HG03442 (cell line): ENCODE measurements at regions not wholly inside any gene's neighbourhood (a gene's known extent, or its start where the extent isn't known, plus 50 kb on each side); places are given as distances from the start of the nearest gene placed in this dataset.

ENCODE experiments used
- ATAC-seq: cut with Tn5 transposase; IDR thresholded peaks from one replicate; pipeline ENCODE4 v1.9.1; 2021; ENCODE audit warnings: mild to moderate bottlenecking, moderate library complexity; ENCODE audit not compliant: unreplicated experiment

DNA sequence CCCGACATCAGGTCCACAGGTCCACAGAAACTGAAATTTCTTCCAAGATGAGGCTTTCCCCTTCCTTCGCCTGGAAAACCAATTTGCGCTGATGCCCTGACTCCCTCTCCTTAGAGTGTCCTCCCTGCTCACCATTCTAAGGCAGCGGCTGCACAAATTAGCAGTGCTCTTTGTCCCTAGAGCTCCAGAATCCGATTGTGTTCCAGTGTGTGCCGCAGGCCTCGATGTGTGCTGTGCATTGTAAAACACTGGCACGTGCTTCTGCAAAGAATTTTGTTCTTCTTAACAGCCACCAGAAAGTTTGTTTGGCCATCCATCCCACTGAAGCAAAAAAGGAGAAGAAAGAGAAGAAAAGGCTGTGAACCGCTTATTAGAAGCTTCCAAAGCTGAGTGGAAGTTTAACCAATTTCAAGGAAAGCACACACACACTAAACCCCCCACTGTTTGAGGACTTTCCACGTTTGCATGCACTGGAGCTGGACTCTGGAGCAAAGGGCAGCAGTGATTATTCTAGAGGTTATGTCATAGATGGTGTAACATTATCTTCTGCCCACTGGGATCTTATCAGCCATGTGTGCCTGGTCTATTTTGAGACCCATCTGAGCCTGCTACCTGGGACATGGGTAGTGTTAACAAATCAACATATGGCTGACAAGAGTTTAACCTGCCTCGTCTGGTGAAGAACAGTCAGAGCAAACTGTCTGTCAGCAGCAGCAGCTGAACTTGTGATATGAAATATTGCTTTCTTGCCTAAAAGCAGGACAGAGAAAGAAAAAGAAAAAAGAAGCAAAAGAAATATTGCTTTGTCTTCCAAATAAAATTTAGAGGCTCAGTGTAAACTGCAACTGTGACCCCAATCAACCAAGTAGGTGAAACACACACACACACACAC lies 64.9 kb upstream of the RREB1 start:
- no peak for ATAC-seq

DNA sequence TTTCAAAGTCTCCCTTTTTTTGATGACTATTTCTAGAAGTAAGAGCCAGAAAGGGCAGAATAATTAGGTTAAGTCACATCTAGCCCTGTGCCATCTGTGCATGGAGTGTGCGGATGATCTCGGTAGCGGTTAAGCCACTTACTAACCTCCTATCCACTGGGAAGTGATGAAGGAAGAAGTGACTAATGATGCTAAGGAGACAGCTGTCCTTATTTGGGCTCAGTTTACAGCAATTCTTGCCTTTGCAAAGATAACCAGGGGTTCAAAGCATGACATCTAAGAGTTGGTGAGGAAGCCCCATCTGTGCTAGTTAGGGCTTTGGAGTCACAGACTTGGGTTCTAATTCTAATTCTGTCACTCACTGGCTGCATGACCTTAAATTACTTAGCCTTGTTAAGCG lies 62.4 kb upstream of the RREB1 start:
- ATAC-seq = no peak

DNA sequence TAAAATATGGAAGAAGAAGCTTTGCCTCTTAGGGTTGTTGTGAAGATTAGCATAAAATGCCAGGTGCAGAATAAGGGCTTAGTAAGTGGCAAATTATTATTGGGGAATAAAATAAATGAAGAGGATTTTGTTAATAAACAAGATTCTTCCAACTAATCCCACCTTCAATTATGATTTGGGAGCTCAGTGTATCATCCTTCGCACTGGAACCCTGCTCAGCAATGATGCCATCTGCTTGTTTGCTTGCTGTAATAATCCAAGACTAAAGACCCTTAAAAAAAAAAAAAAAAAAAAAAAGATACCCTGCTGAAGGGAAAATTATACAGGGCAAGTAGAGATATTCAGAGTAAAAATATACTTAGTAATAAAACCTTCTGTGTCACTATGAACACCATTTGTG lies 62.0 kb upstream of the RREB1 start:
- no peak for ATAC-seq

GRCh38 chr6:7047128-7047527 lies 60.6 kb upstream of the RREB1 start:
- ATAC-seq = no peak

- no peak for ATAC-seq
These were observed 59.8 kb upstream of the RREB1 start for GRCh38 chr6:7047966-7048365.

DNA sequence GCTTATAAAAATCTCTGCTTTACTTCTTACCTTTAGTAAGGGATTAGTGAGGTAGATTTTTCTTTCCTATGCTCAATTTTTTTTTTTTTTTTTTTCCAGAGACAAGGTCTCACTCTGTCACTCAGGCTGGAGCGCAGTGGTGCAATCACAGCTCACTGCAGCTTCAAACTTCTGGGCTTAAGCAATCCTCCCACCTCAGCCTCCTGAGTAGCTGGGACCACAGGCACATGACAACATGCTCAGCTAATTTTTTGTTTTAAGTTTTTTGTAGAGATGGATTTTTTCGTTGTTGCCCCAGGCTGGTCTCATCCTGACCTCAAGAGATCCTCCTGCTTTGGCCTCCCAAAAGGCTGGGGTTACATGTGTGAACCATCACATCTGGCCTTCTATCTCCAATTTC lies 58.9 kb upstream of the RREB1 start:
- no peak for ATAC-seq

- no peak for ATAC-seq
These were observed 57.8 kb upstream of the RREB1 start for GRCh38 chr6:7050004-7050403.

DNA sequence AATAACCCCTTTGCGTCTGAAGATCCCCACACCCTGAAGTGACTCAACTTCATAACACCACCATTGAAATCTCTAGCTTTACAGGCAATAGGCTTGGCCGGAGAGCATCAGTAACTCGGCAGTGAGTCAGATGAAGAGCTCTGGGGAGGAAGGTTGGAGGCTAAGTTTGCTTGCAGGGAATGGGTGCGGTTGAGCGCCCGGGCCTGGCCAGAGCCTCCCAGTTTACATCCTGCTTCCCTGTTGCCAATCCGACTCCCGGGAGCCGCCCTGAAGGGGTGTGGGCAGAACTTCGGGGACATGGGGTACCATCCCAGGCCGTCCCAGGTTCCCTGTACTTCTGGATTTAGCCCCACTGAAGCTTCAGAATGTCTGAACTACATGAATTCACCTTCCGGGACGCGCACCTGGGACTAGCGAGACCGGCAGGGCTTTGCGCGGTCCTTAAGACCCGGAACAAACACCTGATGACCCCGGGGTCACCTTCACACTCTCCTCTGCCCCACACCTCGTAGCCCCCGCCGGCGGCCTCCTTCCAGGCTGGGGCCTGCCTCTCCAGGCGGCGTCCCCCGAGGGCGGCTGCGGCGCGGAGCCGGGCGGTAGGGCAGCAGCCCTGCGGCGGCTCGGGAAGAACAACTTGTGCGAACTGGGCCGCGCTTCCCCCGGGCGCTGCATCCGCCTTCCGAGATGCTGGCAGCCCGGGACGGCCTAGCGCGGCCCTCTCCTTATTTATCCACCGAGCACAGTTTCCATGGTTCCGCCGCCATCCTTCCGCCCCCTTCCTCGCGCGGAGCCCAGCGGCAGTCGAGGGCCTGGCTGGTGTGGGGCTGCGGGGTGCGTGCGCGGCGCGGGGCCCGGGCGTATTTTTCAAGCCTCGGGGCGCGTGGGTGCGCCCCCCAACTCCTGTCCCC lies 56.6 kb upstream of the RREB1 start:
- ATAC-seq = peak; percentile 33

- peak; percentile 57 for ATAC-seq
These were observed 55.9 kb upstream of the RREB1 start for GRCh38 chr6:7051780-7052442.

- no peak for ATAC-seq
These were observed 55.2 kb upstream of the RREB1 start for GRCh38 chr6:7052443-7053011.

DNA sequence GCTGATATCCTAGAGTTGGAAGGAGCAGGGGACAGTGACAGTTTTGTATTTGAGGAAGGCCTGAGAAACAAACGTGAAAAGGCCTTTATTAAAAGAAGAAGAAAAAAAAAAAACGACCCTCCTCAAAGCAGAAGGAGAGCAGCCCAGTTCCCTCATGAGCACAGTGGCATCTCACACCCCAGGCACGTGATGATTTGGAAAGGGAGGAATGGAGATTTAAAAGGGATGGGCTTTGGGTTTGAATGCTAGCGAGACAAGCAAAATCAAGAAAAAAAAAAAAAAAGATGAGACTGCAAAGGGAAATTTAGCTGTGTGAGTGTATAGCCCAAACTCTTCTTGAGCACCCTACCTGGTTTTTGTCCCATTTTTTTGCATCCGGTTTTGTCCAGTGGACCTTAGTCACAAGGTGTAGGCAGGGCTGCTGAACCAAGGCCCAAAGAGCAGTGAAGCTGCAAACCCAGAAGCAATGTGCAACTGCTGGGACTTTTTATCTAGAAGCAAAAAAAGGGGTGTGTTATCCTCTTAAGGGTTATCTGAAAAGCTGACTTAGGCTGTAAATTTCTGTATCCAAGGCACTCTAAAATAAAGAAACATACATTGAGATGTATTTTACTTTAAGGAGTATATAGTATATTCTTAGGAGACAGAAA lies 54.5 kb upstream of the RREB1 start:
- no peak for ATAC-seq
